Caco-2 (cell line): ENCODE measurements at regions not wholly inside any gene's neighbourhood (a gene's known extent, or its start where the extent isn't known, plus 50 kb on each side); places are given as distances from the start of the nearest gene placed in this dataset.

Source experiments
- BruUV-seq: library from RNA; stranded (reverse); fragments of 400-500 nt; replicated peaks from 2 replicates; lab custom pipeline; 2021; lab: Mats Ljungman, UMichigan
- CTCF ChIA-PET: fragments of 300-600 bp; sonication (Branson Sonifier 250); formaldehyde crosslinking; loops from one replicate; lab custom pipeline; 2022; ENCODE audit warnings: antibody characterized with exemption; lab: Charles Lee
- POLR2A ChIA-PET: fragments of 300-600 bp; sonication (Branson Sonifier 250); formaldehyde crosslinking; loops from one replicate; lab custom pipeline; 2022; ENCODE audit warnings: antibody characterized with exemption; lab: Charles Lee
- DNase-seq, 2 experiments: peaks; one replicate each; pipeline versions ENCODE4 v3.0.0 to v3.0.0-alpha.2; 2020 to 2022
- H3K27me3 ChIP-seq: replicated peaks from 2 replicates; pipeline ENCODE4 v1.6.0; 2011; ENCODE audit warnings: low read length; ENCODE audit not compliant: control insufficient read depth, insufficient read depth
- H3K36me3 ChIP-seq: 2 replicates; pipeline ENCODE4 v1.5.1; 2011; ENCODE audit warnings: low read length; ENCODE audit not compliant: control insufficient read depth, insufficient read depth
- H3K4me1 ChIP-seq: fragments of 250-450 bp; sonication (Bioruptor Pico); 2 replicates; pipeline ENCODE4 v1.5.1; 2020; ENCODE audit warnings: mild to moderate bottlenecking
- H3K4me3 ChIP-seq: 2 replicates; pipeline ENCODE4 v1.5.1; 2011; ENCODE audit warnings: low read depth, mild to moderate bottlenecking, control low read depth, low read length
- H3K9me3 ChIP-seq: fragments of 250-450 bp; sonication (Bioruptor Pico); 2 replicates; pipeline ENCODE4 v1.5.1; 2020; ENCODE audit warnings: mild to moderate bottlenecking, moderate library complexity
- H3K27ac Mint-ChIP-seq: one replicate; pipeline ENCODE4 v1.8.0; 2022; ENCODE audit warnings: mixed read lengths; ENCODE audit not compliant: unreplicated experiment
- H3K27me3 Mint-ChIP-seq: one replicate; pipeline ENCODE4 v1.8.0; 2022; ENCODE audit warnings: mixed read lengths; ENCODE audit not compliant: insufficient read depth, unreplicated experiment
- H3K36me3 Mint-ChIP-seq: one replicate; pipeline ENCODE4 v1.8.0; 2022; ENCODE audit warnings: mild to moderate bottlenecking, mixed read lengths; ENCODE audit not compliant: insufficient read depth, unreplicated experiment
- H3K4me1 Mint-ChIP-seq: one replicate; pipeline ENCODE4 v1.8.0; 2022; ENCODE audit warnings: low read depth, mixed read lengths; ENCODE audit not compliant: unreplicated experiment
- H3K4me3 Mint-ChIP-seq: one replicate; pipeline ENCODE4 v1.8.0; 2022; ENCODE audit warnings: mild to moderate bottlenecking, moderate library complexity, mixed read lengths; ENCODE audit not compliant: unreplicated experiment
- H3K9me3 Mint-ChIP-seq: one replicate; pipeline ENCODE4 v1.8.0; 2022; ENCODE audit warnings: mixed read lengths; ENCODE audit not compliant: unreplicated experiment
- intact Hi-C: fragments of 100-400 bp; cut with micrococcal nuclease; formaldehyde crosslinking; loops from one replicate; pipeline ENCODE4 v1.10.0; 2022; ENCODE audit not compliant: unreplicated experiment
- TF ChIP-seq, protein P1 (sequence below), 2 experiments: fragments of 200-600 bp in 1 of 2; IDR thresholded peaks; 1 replicate in 1 of 2; 2 replicates in 1 of 2; pipeline versions ENCODE4 v1.5.1 to v1.8.0; 2011 to 2022; ENCODE audit warnings: antibody characterized with exemption in 1 of 2, control low read depth in 1 of 2, inconsistent platforms in 1 of 2, low read depth in 1 of 2, low read length in 1 of 2, mild to moderate bottlenecking in 1 of 2, moderate library complexity in 1 of 2; ENCODE audit not compliant: insufficient read depth in 1 of 2, severe bottlenecking in 1 of 2, unreplicated experiment in 1 of 2

DNA sequence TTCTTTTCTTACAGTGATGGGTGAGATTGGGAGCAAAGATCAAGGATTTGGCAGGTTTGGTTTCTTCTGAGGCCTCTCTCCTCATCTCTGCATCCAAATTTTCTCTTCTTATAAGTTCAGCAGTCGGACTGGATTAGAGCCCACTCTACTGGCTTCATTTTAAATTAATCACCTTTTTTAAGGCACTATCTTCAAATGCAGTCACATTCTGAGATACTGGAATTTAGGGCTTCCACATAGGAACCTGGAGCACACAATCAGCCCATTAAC is 56.5 kb upstream of the PLSCR4 start:
- BruUV-seq = no TSS peak
- Histone ChIP-seq H3K4me3 (no peak overlapping the region), H3K27me3 (no peaks in the 10 kb centered on the region), H3K9me3 (peaks cover 6% of the 10 kb centered on the region), H3K36me3 (no peaks in the 10 kb centered on the region), H3K4me1 (peaks cover 9% of the 10 kb centered on the region; the same call in 1 of the 2 replicates)
- ChIA-PET POLR2A (no interaction called here), CTCF (no interaction called here)
- no peak overlapping the region for H3K27ac Mint-ChIP-seq
- H3K4me1 Mint-ChIP-seq = no peaks in the 10 kb centered on the region
- H3K9me3 Mint-ChIP-seq = peaks cover 23% of the 10 kb centered on the region
- DNase-seq = no peak
- H3K4me3 Mint-ChIP-seq = no peak overlapping the region
- TF ChIP-seq, protein P1, sequence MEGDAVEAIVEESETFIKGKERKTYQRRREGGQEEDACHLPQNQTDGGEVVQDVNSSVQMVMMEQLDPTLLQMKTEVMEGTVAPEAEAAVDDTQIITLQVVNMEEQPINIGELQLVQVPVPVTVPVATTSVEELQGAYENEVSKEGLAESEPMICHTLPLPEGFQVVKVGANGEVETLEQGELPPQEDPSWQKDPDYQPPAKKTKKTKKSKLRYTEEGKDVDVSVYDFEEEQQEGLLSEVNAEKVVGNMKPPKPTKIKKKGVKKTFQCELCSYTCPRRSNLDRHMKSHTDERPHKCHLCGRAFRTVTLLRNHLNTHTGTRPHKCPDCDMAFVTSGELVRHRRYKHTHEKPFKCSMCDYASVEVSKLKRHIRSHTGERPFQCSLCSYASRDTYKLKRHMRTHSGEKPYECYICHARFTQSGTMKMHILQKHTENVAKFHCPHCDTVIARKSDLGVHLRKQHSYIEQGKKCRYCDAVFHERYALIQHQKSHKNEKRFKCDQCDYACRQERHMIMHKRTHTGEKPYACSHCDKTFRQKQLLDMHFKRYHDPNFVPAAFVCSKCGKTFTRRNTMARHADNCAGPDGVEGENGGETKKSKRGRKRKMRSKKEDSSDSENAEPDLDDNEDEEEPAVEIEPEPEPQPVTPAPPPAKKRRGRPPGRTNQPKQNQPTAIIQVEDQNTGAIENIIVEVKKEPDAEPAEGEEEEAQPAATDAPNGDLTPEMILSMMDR (IDR thresholded peaks at IDR 0.05; ENCODE audit: insufficient read depth in 1 of 2, low read depth in 1 of 2, low read length in 1 of 2, severe bottlenecking in 1 of 2, unreplicated experiment in 1 of 2) = no peak
- intact Hi-C loops = no loop called here
- no peaks in the 10 kb centered on the region for H3K27me3 Mint-ChIP-seq
- H3K36me3 Mint-ChIP-seq = no peaks in the 10 kb centered on the region

DNA sequence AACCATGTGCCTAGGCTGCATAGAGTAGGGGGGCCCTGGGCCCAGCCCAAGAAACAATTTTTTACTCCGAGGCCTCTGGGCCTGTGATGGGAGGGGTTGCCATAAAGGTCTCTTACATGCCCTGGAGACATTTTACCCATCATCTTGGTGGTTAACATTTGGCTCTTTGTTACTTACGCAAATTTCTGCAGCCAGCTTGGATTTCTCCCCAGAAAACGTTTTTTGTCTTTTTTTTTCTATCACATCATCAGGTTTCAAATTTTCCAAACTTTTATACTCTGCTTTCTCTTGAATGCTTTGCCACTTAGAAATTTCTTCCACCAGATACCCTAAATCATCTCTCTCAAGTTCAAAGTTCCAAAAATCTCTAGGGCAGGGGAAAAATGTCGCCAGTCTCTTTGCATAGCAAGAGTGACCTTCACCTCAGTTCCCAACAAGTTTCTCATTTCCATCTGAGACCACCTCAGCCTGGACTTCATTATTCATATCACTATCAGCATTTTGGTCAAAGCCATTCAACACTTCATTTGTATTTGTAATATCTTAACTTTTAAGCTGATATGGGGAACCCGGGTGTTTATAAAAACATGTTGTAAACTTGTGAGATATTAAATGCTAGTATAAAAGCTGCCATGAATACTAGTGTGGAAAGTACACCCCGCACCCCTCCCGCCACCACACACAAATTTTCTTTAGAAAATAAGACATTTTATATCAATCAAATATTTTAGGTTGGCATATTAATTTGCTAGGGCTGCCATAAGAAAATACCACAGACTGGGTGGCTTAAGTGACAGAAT is 56.0 kb upstream of the PLSCR4 start:
- no peaks in the 10 kb centered on the region for H3K27me3 Mint-ChIP-seq
- no peak overlapping the region for H3K27ac Mint-ChIP-seq
- H3K4me3 ChIP-seq = no peak overlapping the region
- TF ChIP-seq, protein P1 (IDR thresholded peaks at IDR 0.05; ENCODE audit: insufficient read depth in 1 of 2, low read depth in 1 of 2, low read length in 1 of 2, severe bottlenecking in 1 of 2, unreplicated experiment in 1 of 2) = no peak
- no peak for DNase-seq
- intact Hi-C loops = no loop called here
- H3K36me3 ChIP-seq = no peaks in the 10 kb centered on the region
- no peak overlapping the region for H3K4me3 Mint-ChIP-seq
- ChIA-PET POLR2A (no interaction called here), CTCF (no interaction called here)
- no peaks in the 10 kb centered on the region for H3K36me3 Mint-ChIP-seq
- H3K27me3 ChIP-seq = no peaks in the 10 kb centered on the region
- H3K4me1 ChIP-seq = peaks cover 9% of the 10 kb centered on the region; the same call in 1 of the 2 replicates
- H3K9me3 Mint-ChIP-seq = peaks cover 22% of the 10 kb centered on the region
- H3K4me1 Mint-ChIP-seq = no peaks in the 10 kb centered on the region
- H3K9me3 ChIP-seq = peaks cover 6% of the 10 kb centered on the region
- BruUV-seq = no TSS peak

DNA sequence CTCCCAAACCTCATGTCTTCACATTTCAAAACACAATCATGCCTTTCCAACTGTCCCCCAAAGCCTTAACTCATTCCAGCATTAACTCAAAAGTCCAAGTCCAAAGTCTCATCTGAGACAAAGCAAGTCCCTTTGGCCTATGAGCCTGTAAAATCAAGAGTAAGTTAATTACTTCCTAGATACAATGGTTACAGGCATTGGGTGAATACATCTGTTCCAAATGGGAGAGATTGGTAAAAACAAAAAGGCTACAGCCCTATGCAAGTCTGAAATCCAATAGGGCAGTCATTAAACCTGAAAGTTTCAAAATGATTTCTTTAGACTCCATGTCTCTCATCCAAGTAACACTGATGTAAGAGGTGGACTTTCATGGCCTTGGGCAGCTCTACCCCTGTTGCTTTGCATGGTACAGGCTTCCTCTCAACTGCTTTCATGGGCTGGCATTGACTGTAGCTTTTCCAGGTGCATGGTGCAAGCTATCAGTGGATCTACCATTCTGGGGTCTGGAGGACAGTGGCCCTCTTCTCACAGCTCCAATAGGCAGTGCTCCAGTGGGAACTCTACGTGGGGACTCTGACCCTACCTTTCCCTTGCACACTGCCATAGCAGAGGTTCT is 55.0 kb upstream of the PLSCR4 start:
- DNase-seq = no peak
- peaks cover 9% of the 10 kb centered on the region; the same call in 1 of the 2 replicates for H3K4me1 ChIP-seq
- H3K36me3 Mint-ChIP-seq = no peaks in the 10 kb centered on the region
- no peaks in the 10 kb centered on the region for H3K27me3 Mint-ChIP-seq
- intact Hi-C loops = no loop called here
- no peak overlapping the region for H3K27ac Mint-ChIP-seq
- no peaks in the 10 kb centered on the region for H3K27me3 ChIP-seq
- CTCF ChIA-PET = no interaction called here
- H3K4me3 Mint-ChIP-seq = no peak overlapping the region
- BruUV-seq = no TSS peak
- no peaks in the 10 kb centered on the region for H3K36me3 ChIP-seq
- peaks cover 2% of the 10 kb centered on the region for H3K9me3 ChIP-seq
- no peak overlapping the region for H3K4me3 ChIP-seq
- H3K9me3 Mint-ChIP-seq = peaks cover 19% of the 10 kb centered on the region
- H3K4me1 Mint-ChIP-seq = no peaks in the 10 kb centered on the region
- POLR2A ChIA-PET = no interaction called here
- TF ChIP-seq, protein P1 (IDR thresholded peaks at IDR 0.05; ENCODE audit: insufficient read depth in 1 of 2, low read depth in 1 of 2, low read length in 1 of 2, severe bottlenecking in 1 of 2, unreplicated experiment in 1 of 2) = no peak
